Natural killer cell treated with Interleukin-12 subunit alpha and Interleukin-12 subunit beta and Interleukin-15 and Interleukin-18, amount 100 ng/mL, for 72 hours (primary cell): ENCODE measurements at regions not wholly inside any gene's neighbourhood (a gene's known extent, or its start where the extent isn't known, plus 50 kb on each side); places are given as distances from the start of the nearest gene placed in this dataset.

Experiments
- ATAC-seq, 2 donors: fragments of 150-1000 bp; cut with Tn5 transposase in 1 of 2; sonication (Bioruptor Pico), chemical (Tn5 transposase) in 1 of 2; 2 replicates each; pipeline ENCODE4 v1.10.0; 2021
- DNase-seq: peaks from one replicate; pipeline ENCODE4 v3.0.0; 2022; ENCODE audit warnings: low spot score
- H3K27ac Mint-ChIP-seq, 2 donors: 1 replicate in 1 of 2; 2 replicates in 1 of 2; pipeline ENCODE4 v1.8.0; 2022; ENCODE audit warnings: mixed read lengths in 2 of 2, mild to moderate bottlenecking in 1 of 2, moderate library complexity in 1 of 2
- H3K27me3 Mint-ChIP-seq, 2 donors: 1 replicate in 1 of 2; 2 replicates in 1 of 2; pipeline ENCODE4 v1.8.0; 2022; ENCODE audit warnings: mixed read lengths in 2 of 2
- H3K36me3 Mint-ChIP-seq: one replicate; pipeline ENCODE4 v1.8.0; 2022; ENCODE audit warnings: mixed read lengths
- H3K4me1 Mint-ChIP-seq, 2 donors: 1 replicate in 1 of 2; 2 replicates in 1 of 2; pipeline ENCODE4 v1.8.0; 2022; ENCODE audit warnings: low read depth in 2 of 2, mixed read lengths in 2 of 2, mild to moderate bottlenecking in 1 of 2
- H3K4me3 Mint-ChIP-seq: one replicate; pipeline ENCODE4 v1.8.0; 2022; ENCODE audit warnings: mixed read lengths
- H3K9me3 Mint-ChIP-seq: 2 replicates; pipeline ENCODE4 v1.8.0; 2022; ENCODE audit warnings: mixed read lengths

GRCh38 chr2:239666053-239666854 is 265.4 kb upstream of the HDAC4 start:
- Mint-ChIP-seq H3K27ac (no peak overlapping the region), H3K36me3 (no peaks in the 10 kb centered on the region), H3K27me3 (peaks cover 19 to 20% of the 10 kb centered on the region in 2 donors), H3K4me3 (no peak overlapping the region), H3K9me3 (no peaks in the 10 kb centered on the region), H3K4me1 (peaks cover 6 to 7% of the 10 kb centered on the region in 2 donors)
- no peak for ATAC-seq
- DNase-seq, result no peak

- no peak overlapping the region for H3K27ac Mint-ChIP-seq
Measured at GRCh38 chr2:239664216-239664810, 263.5 kb upstream of the HDAC4 start.

GRCh38 chr2:239663364-239663924 is 262.6 kb upstream of the HDAC4 start:
- Mint-ChIP-seq H3K4me3 (no peak overlapping the region), H3K9me3 (no peaks in the 10 kb centered on the region), H3K36me3 (no peaks in the 10 kb centered on the region), H3K27ac (no peak overlapping the region), H3K4me1 (peaks cover 7 to 9% of the 10 kb centered on the region in 2 donors), H3K27me3 (peaks cover 28 to 31% of the 10 kb centered on the region in 2 donors)
- ATAC-seq (no peak), DNase-seq (no peak)

More at GRCh38 chr2:239664216-239664810, 263.5 kb upstream of the HDAC4 start:
- ATAC-seq (peak in 1 of 2 donors; percentile 19), DNase-seq (no peak)
- Mint-ChIP-seq H3K4me3 (no peak overlapping the region), H3K4me1 (peaks cover 7 to 9% of the 10 kb centered on the region in 2 donors), H3K9me3 (no peaks in the 10 kb centered on the region), H3K36me3 (no peaks in the 10 kb centered on the region), H3K27me3 (peaks cover 27 to 31% of the 10 kb centered on the region in 2 donors)

- H3K27ac Mint-ChIP-seq, result no peak overlapping the region
- H3K4me3 Mint-ChIP-seq, result no peak overlapping the region
- DNase-seq (no peak), ATAC-seq (no peak)
- peaks cover 7 to 9% of the 10 kb centered on the region in 2 donors for H3K4me1 Mint-ChIP-seq
- H3K9me3 Mint-ChIP-seq, result no peaks in the 10 kb centered on the region
- H3K27me3 Mint-ChIP-seq, result peaks cover 34 to 40% of the 10 kb centered on the region in 2 donors
- H3K36me3 Mint-ChIP-seq, result no peaks in the 10 kb centered on the region
Measured at GRCh38 chr2:239662413-239663120, 261.7 kb upstream of the HDAC4 start.

- no peaks in the 10 kb centered on the region for H3K36me3 Mint-ChIP-seq
- H3K27me3 Mint-ChIP-seq, result peaks cover 38 to 45% of the 10 kb centered on the region in 2 donors
- ATAC-seq, result no peak
- no peaks in the 10 kb centered on the region for H3K9me3 Mint-ChIP-seq
- no peak overlapping the region for H3K4me3 Mint-ChIP-seq
- no peak for DNase-seq
- no peak overlapping the region for H3K27ac Mint-ChIP-seq
- peaks cover 7 to 9% of the 10 kb centered on the region in 2 donors for H3K4me1 Mint-ChIP-seq
Measured at GRCh38 chr2:239661334-239662312, 260.8 kb upstream of the HDAC4 start.

GRCh38 chr2:239660390-239661230 is 259.8 kb upstream of the HDAC4 start:
- H3K36me3 Mint-ChIP-seq, result no peaks in the 10 kb centered on the region
- DNase-seq, result no peak
- H3K27me3 Mint-ChIP-seq, result peaks cover 41 to 45% of the 10 kb centered on the region in 2 donors
- ATAC-seq, result no peak
- H3K4me1 Mint-ChIP-seq, result peaks cover 7 to 9% of the 10 kb centered on the region in 2 donors
- no peak overlapping the region for H3K4me3 Mint-ChIP-seq
- no peak overlapping the region for H3K27ac Mint-ChIP-seq
- H3K9me3 Mint-ChIP-seq, result no peaks in the 10 kb centered on the region

GRCh38 chr2:239657992-239658391 is 257.2 kb upstream of the HDAC4 start:
- H3K4me1 Mint-ChIP-seq, result peaks cover 7 to 9% of the 10 kb centered on the region in 2 donors
- no peak overlapping the region for H3K4me3 Mint-ChIP-seq
- DNase-seq (no peak), ATAC-seq (no peak)
- no peak overlapping the region for H3K27ac Mint-ChIP-seq
- H3K27me3 Mint-ChIP-seq, result peaks cover 37 to 42% of the 10 kb centered on the region in 2 donors
- no peaks in the 10 kb centered on the region for H3K9me3 Mint-ChIP-seq
- H3K36me3 Mint-ChIP-seq, result no peaks in the 10 kb centered on the region

- DNase-seq (no peak), ATAC-seq (no peak)
- no peaks in the 10 kb centered on the region for H3K36me3 Mint-ChIP-seq
- H3K27ac Mint-ChIP-seq, result no peak overlapping the region
- peaks cover 6 to 7% of the 10 kb centered on the region in 2 donors for H3K4me1 Mint-ChIP-seq
- no peaks in the 10 kb centered on the region for H3K9me3 Mint-ChIP-seq
- no peak overlapping the region for H3K4me3 Mint-ChIP-seq
- H3K27me3 Mint-ChIP-seq, result peaks cover 29 to 35% of the 10 kb centered on the region in 2 donors
Measured at GRCh38 chr2:239657236-239657635, 256.4 kb upstream of the HDAC4 start.

GRCh38 chr2:239654266-239654665 is 253.4 kb upstream of the HDAC4 start:
- no peaks in the 10 kb centered on the region for H3K9me3 Mint-ChIP-seq
- no peak overlapping the region for H3K4me3 Mint-ChIP-seq
- ATAC-seq (no peak), DNase-seq (no peak)
- peaks cover under 1% of the 10 kb centered on the region for H3K36me3 Mint-ChIP-seq
- H3K27ac Mint-ChIP-seq, result no peak overlapping the region
- H3K27me3 Mint-ChIP-seq, result peaks cover 14% of the 10 kb centered on the region in 2 donors
- H3K4me1 Mint-ChIP-seq, result no peaks in the 10 kb centered on the region

- H3K4me1 Mint-ChIP-seq, result peaks cover 3 to 4% of the 10 kb centered on the region in 2 donors
- no peak overlapping the region for H3K27ac Mint-ChIP-seq
- peaks cover 0 to 5% of the 10 kb centered on the region in 2 donors for H3K27me3 Mint-ChIP-seq
- H3K4me3 Mint-ChIP-seq, result no peak overlapping the region
- no peak for DNase-seq
- peaks cover 5% of the 10 kb centered on the region for H3K36me3 Mint-ChIP-seq
- no peaks in the 10 kb centered on the region for H3K9me3 Mint-ChIP-seq
- no peak for ATAC-seq
Measured at GRCh38 chr2:239651859-239652258, 251.0 kb upstream of the HDAC4 start.

GRCh38 chr2:239650674-239651073 is 249.9 kb upstream of the HDAC4 start:
- Mint-ChIP-seq H3K4me3 (no peak overlapping the region), H3K27ac (no peak overlapping the region), H3K27me3 (peaks cover 0 to 2% of the 10 kb centered on the region in 2 donors), H3K4me1 (peaks cover 3 to 12% of the 10 kb centered on the region in 2 donors), H3K9me3 (no peaks in the 10 kb centered on the region), H3K36me3 (peaks cover 5% of the 10 kb centered on the region)
- no peak for ATAC-seq
- DNase-seq, result no peak

GRCh38 chr2:239649309-239649708 is 248.5 kb upstream of the HDAC4 start:
- Mint-ChIP-seq H3K4me3 (no peak overlapping the region), H3K36me3 (peaks cover 5% of the 10 kb centered on the region), H3K27me3 (peaks cover 0 to 2% of the 10 kb centered on the region in 2 donors), H3K9me3 (no peaks in the 10 kb centered on the region), H3K4me1 (peaks cover 3 to 12% of the 10 kb centered on the region in 2 donors), H3K27ac (no peak overlapping the region)
- no peak for DNase-seq
- no peak for ATAC-seq
